H9 (cell line): ENCODE measurements at regions not wholly inside any gene's neighbourhood (a gene's known extent, or its start where the extent isn't known, plus 50 kb on each side); places are given as distances from the start of the nearest gene placed in this dataset.

ENCODE experiments used
- DNase-seq: peaks from one replicate; pipeline ENCODE4 v3.0.0-alpha.2; 2017
- H2AFZ ChIP-seq: one replicate; pipeline ENCODE4 v1.6.1; 2013; ENCODE audit warnings: mild to moderate bottlenecking, low read length, control low read depth, moderate library complexity
- H2AK5ac ChIP-seq: 2 replicates; pipeline ENCODE4 v1.6.1; 2013; ENCODE audit warnings: low read length, control low read depth, mixed read lengths; ENCODE audit not compliant: insufficient read length
- H2BK120ac ChIP-seq: one replicate; pipeline ENCODE4 v1.6.1; 2013; ENCODE audit warnings: low read depth, mild to moderate bottlenecking, low read length, control low read depth, inconsistent platforms; ENCODE audit not compliant: poor library complexity, severe bottlenecking
- H2BK12ac ChIP-seq: 2 replicates; pipeline ENCODE4 v1.6.1; 2013; ENCODE audit warnings: low read length, control low read depth, mixed read lengths, low read depth; ENCODE audit not compliant: insufficient read length
- H2BK15ac ChIP-seq: 2 replicates; pipeline ENCODE4 v1.6.1; 2013; ENCODE audit warnings: low read depth, low read length, control low read depth
- H2BK20ac ChIP-seq: one replicate; pipeline ENCODE4 v1.6.1; 2013; ENCODE audit warnings: low read depth, mild to moderate bottlenecking, low read length, control low read depth, inconsistent platforms; ENCODE audit not compliant: poor library complexity, severe bottlenecking
- H2BK5ac ChIP-seq: 2 replicates; pipeline ENCODE4 v1.6.1; 2013; ENCODE audit warnings: low read length, control low read depth, mixed read lengths; ENCODE audit not compliant: insufficient read length
- H3K14ac ChIP-seq: 2 replicates; pipeline ENCODE4 v1.6.1; 2013; ENCODE audit warnings: low read length, control low read depth; ENCODE audit not compliant: insufficient read depth
- H3K18ac ChIP-seq: 2 replicates; pipeline ENCODE4 v1.6.1; 2013; ENCODE audit warnings: low read depth, mild to moderate bottlenecking, mixed read lengths, low read length, control low read depth; ENCODE audit not compliant: insufficient read length
- H3K23ac ChIP-seq: 2 replicates; pipeline ENCODE4 v1.6.1; 2013; ENCODE audit warnings: low read length, control low read depth, mixed read lengths, low read depth; ENCODE audit not compliant: insufficient read length
- H3K23me2 ChIP-seq: 2 replicates; pipeline ENCODE4 v1.6.1; 2013; ENCODE audit warnings: low read depth, mild to moderate bottlenecking, mixed read lengths, low read length, control low read depth; ENCODE audit not compliant: insufficient read length, poor library complexity, severe bottlenecking
- H3K27ac ChIP-seq: 2 replicates; pipeline ENCODE4 v1.5.1; 2013; ENCODE audit warnings: low read length, control low read depth, mixed read lengths, low read depth; ENCODE audit not compliant: insufficient read length
- H3K27me3 ChIP-seq: 2 replicates; pipeline ENCODE4 v1.6.1; 2013; ENCODE audit warnings: low read length, control low read depth, inconsistent platforms; ENCODE audit not compliant: insufficient read depth
- H3K4ac ChIP-seq: 2 replicates; pipeline ENCODE4 v1.6.1; 2013; ENCODE audit warnings: low read depth, mild to moderate bottlenecking, control low read depth, inconsistent platforms, low read length, moderate library complexity
- H3K4me1 ChIP-seq: 2 replicates; pipeline ENCODE4 v1.6.1; 2013; ENCODE audit warnings: low read length, control low read depth, inconsistent platforms; ENCODE audit not compliant: insufficient read depth
- H3K4me2 ChIP-seq: 2 replicates; pipeline ENCODE4 v1.6.1; 2013; ENCODE audit warnings: low read length, control low read depth, mixed read lengths; ENCODE audit not compliant: insufficient read length, insufficient read depth
- H3K56ac ChIP-seq: 2 replicates; pipeline ENCODE4 v1.6.1; 2013; ENCODE audit warnings: low read depth, mild to moderate bottlenecking, mixed read lengths, low read length, control low read depth; ENCODE audit not compliant: insufficient read length
- H3K79me1 ChIP-seq: 2 replicates; pipeline ENCODE4 v1.6.1; 2013; ENCODE audit warnings: low read depth, mild to moderate bottlenecking, moderate library complexity, low read length, control low read depth, inconsistent platforms; ENCODE audit not compliant: insufficient read depth, poor library complexity, severe bottlenecking
- H3K79me2 ChIP-seq: 2 replicates; pipeline ENCODE4 v1.6.1; 2013; ENCODE audit warnings: low read length, control low read depth, inconsistent platforms; ENCODE audit not compliant: insufficient read depth
- H3K9ac ChIP-seq: 2 replicates; pipeline ENCODE4 v1.6.1; 2013; ENCODE audit warnings: low read length, control low read depth, mixed read lengths; ENCODE audit not compliant: insufficient read length; ENCODE audit errors: extremely low read depth
- H3K9me3 ChIP-seq: one replicate; pipeline ENCODE4 v1.6.1; 2013; ENCODE audit warnings: low read depth, low read length, inconsistent platforms; ENCODE audit not compliant: control insufficient read depth
- H3T11ph ChIP-seq: one replicate; pipeline ENCODE4 v1.6.1; 2013; ENCODE audit warnings: mild to moderate bottlenecking, low read length, control low read depth, inconsistent platforms
- H4K20me1 ChIP-seq: one replicate; pipeline ENCODE4 v1.6.1; 2013; ENCODE audit not compliant: control insufficient read depth, insufficient read length, insufficient read depth
- H4K5ac ChIP-seq: 2 replicates; pipeline ENCODE4 v1.6.1; 2013; ENCODE audit warnings: low read depth, mild to moderate bottlenecking, mixed read lengths, low read length, control low read depth; ENCODE audit not compliant: insufficient read length
- H4K8ac ChIP-seq: replicated peaks from 2 replicates; pipeline ENCODE4 v1.6.1; 2013; ENCODE audit warnings: low read length, control low read depth, mixed read lengths, low read depth; ENCODE audit not compliant: insufficient read length
- H4K91ac ChIP-seq: 2 replicates; pipeline ENCODE4 v1.6.1; 2013; ENCODE audit warnings: low read depth, mild to moderate bottlenecking, moderate library complexity, mixed read lengths, low read length, control low read depth; ENCODE audit not compliant: insufficient read length
- H3K27ac Mint-ChIP-seq, 3 experiments: 2 replicates in 2 of 3; 3 replicates in 1 of 3; pipeline ENCODE4 v1.8.0; 2020 to 2021; ENCODE audit warnings: mixed read lengths in 3 of 3, mild to moderate bottlenecking in 1 of 3, moderate library complexity in 1 of 3
- H3K27me3 Mint-ChIP-seq: 2 replicates; pipeline ENCODE4 v1.8.0; 2021; ENCODE audit warnings: low read depth, mild to moderate bottlenecking, moderate library complexity, mixed read lengths
- H3K36me3 Mint-ChIP-seq, 3 experiments: 2 replicates in 2 of 3; 3 replicates in 1 of 3; pipeline ENCODE4 v1.8.0; 2020 to 2021; ENCODE audit warnings: low read depth in 3 of 3, mixed read lengths in 3 of 3; ENCODE audit not compliant: insufficient read depth in 1 of 3
- H3K4me1 Mint-ChIP-seq, 2 experiments: 2 replicates each; pipeline ENCODE4 v1.8.0; 2020; ENCODE audit warnings: mixed read lengths in 2 of 2
- H3K4me3 Mint-ChIP-seq, 2 experiments: 2 replicates in 1 of 2; 3 replicates in 1 of 2; pipeline ENCODE4 v1.8.0; 2020 to 2021; ENCODE audit warnings: mild to moderate bottlenecking in 2 of 2, mixed read lengths in 2 of 2, moderate library complexity in 1 of 2
- H3K9me3 Mint-ChIP-seq, 2 experiments: 2 replicates in 1 of 2; 3 replicates in 1 of 2; pipeline ENCODE4 v1.8.0; 2020; ENCODE audit warnings: mild to moderate bottlenecking in 2 of 2, mixed read lengths in 2 of 2, moderate library complexity in 1 of 2
- WGBS: extraction: QIAGEN DNeasy Blood & Tissue Kit; methylation state at CpG from one replicate; pipeline ENCODE4 v1.1.7; 2013; ENCODE audit warnings: missing lambda C conversion rate, low lambda C conversion rate, mixed read lengths; ENCODE audit not compliant: insufficient read length; ENCODE audit errors: extremely low coverage; 5-methylcytosine and 5-hydroxymethylcytosine counted together
- TF ChIP-seq, protein P1 (sequence below): fragments of 200-600 bp; sonication (generic); conservative IDR thresholded peaks from 3 replicates; pipeline ENCODE4 v1.8.0; 2021; ENCODE audit warnings: antibody characterized with exemption, mild to moderate bottlenecking

DNA sequence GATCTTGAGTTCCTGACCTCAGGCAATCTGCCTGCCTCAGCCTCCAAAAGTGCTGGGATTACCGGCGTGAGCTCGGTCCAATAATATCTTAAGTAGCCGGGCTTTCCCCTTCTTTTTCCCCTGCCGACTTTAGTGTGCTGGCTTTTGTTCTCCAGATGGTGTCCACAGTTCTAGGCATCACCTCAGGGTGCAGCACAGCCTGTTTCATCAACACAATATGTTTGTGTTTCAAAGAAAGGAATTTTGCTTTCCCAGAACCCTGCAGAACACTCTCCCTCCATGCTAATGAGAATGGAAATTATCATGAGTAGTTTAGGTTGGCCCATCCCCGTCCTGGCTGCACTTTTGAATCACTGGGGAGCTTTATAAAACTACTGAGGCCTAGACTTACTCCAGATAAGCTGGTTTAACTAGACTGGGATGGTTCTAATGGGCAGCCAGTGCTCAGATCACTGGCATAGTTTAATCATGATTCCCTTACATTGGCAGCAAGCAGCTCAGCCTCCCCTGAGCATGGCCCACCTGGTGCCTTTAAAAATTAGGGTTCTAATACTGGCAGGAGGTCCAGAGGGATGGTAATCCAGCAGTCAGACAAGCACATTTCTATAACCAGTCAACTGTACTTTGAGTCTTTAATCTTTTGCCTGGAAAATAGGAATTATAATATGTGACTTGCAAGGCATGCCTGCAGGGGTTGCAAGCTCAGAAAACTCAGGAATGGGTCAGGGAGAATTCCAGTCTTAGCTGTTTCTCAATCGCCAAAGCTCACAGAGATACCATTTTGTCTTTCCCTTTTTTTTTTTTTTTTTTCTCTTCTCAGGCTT, 127.6 kb upstream of the RASGRP1 start:
- Histone ChIP-seq H4K5ac (no peak overlapping the region), H3K4me1 (no peaks in the 10 kb centered on the region; the same call in 1 of the 2 replicates), H2BK20ac (no peak overlapping the region), H4K20me1 (no peaks in the 10 kb centered on the region), H4K8ac (no peak overlapping the region), H2AFZ (no peak overlapping the region), H3K14ac (no peak overlapping the region), H3T11ph (no peak overlapping the region), H2AK5ac (no peak overlapping the region), H3K23ac (no peak overlapping the region), H3K79me2 (no peaks in the 10 kb centered on the region), H2BK15ac (no peak overlapping the region), H3K27me3 (no peaks in the 10 kb centered on the region), H3K4ac (no peak overlapping the region), H3K9ac (no peak overlapping the region), H3K23me2 (peaks cover 2% of the 10 kb centered on the region), H3K4me2 (no peak overlapping the region), H2BK5ac (no peak overlapping the region), H3K27ac (no peak overlapping the region), H2BK12ac (no peak overlapping the region), H3K79me1 (no peaks in the 10 kb centered on the region), H3K9me3 (no peaks in the 10 kb centered on the region), H4K91ac (no peak overlapping the region), H3K18ac (no peak overlapping the region), H3K56ac (no peak overlapping the region), H2BK120ac (no peak overlapping the region)
- H3K9me3 Mint-ChIP-seq: no peaks in the 10 kb centered on the region
- no CpG with 5 or more reads among the region's 7 CpGs for WGBS
- no peaks in the 10 kb centered on the region for H3K36me3 Mint-ChIP-seq
- DNase-seq: no peak
- H3K27me3 Mint-ChIP-seq: 0 out of 2 replicates have a peak, but pooled peaks cover 2% of the 10 kb centered on the region
- TF ChIP-seq, protein P1, sequence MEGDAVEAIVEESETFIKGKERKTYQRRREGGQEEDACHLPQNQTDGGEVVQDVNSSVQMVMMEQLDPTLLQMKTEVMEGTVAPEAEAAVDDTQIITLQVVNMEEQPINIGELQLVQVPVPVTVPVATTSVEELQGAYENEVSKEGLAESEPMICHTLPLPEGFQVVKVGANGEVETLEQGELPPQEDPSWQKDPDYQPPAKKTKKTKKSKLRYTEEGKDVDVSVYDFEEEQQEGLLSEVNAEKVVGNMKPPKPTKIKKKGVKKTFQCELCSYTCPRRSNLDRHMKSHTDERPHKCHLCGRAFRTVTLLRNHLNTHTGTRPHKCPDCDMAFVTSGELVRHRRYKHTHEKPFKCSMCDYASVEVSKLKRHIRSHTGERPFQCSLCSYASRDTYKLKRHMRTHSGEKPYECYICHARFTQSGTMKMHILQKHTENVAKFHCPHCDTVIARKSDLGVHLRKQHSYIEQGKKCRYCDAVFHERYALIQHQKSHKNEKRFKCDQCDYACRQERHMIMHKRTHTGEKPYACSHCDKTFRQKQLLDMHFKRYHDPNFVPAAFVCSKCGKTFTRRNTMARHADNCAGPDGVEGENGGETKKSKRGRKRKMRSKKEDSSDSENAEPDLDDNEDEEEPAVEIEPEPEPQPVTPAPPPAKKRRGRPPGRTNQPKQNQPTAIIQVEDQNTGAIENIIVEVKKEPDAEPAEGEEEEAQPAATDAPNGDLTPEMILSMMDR: no peak
- peaks cover 8 to 13% of the 10 kb centered on the region in 2 experiments for H3K4me1 Mint-ChIP-seq
- no peak overlapping the region for H3K4me3 Mint-ChIP-seq
- H3K27ac Mint-ChIP-seq: no peak overlapping the region; a peak in 1 of 7 replicates
